ENCODE measurements at regions not wholly inside any gene's neighbourhood (a gene's known extent, or its start where the extent isn't known, plus 50 kb on each side); places are given as distances from the start of the nearest gene placed in this dataset.

GRCh38 chr7:85384392-85384791 is 197.5 kb upstream of the SEMA3D start (continued):
- no peak for TF ChIP-seq POU5F1 (IDR thresholded peaks at IDR 0.05; ENCODE audit: low read depth, low read length)

GRCh38 chr7:85381212-85381611 is 194.4 kb upstream of the SEMA3D start:
- 97% methylated on average over 16 of the region's 16 CpGs; no CpG with 5 or more reads in 1 of the 2 experiments for WGBS, 2 experiments (ENCODE audit: extremely low coverage in 1 of 2, insufficient coverage in 1 of 2, insufficient read length in 1 of 2, insufficient replicate concordance in 2 of 2, low coverage in 1 of 2, low lambda C conversion rate in 2 of 2, missing lambda C conversion rate in 1 of 2)
- CTCF ChIA-PET (ENCODE audit: partially characterized antibody): no interaction called here
- TF ChIP-seq PHF8 (conservative IDR thresholded peaks at IDR 0.05; ENCODE audit: low read depth, low read length): no peak
- no peak for TF ChIP-seq RAD21 (IDR thresholded peaks at IDR 0.05 in 1 of 2, conservative IDR thresholded peaks at IDR 0.05 in 1 of 2; ENCODE audit: low read depth in 2 of 2, low read length in 2 of 2)
- TF ChIP-seq SIN3A (conservative IDR thresholded peaks at IDR 0.05 in 1 of 2, IDR thresholded peaks at IDR 0.05 in 1 of 2; ENCODE audit: low read depth in 1 of 2, low read length in 2 of 2): no peak
- TF ChIP-seq EGR1 (IDR thresholded peaks at IDR 0.05; ENCODE audit: borderline replicate concordance, low read depth, low read length): no peak
- no peak for TF ChIP-seq CHD2 (IDR thresholded peaks at IDR 0.05; ENCODE audit: low read length)
- TF ChIP-seq CBX5 (IDR thresholded peaks at IDR 0.05; ENCODE audit: low read depth, low read length): no peak
- no peak for TF ChIP-seq RFX5 (IDR thresholded peaks at IDR 0.05; ENCODE audit: borderline replicate concordance, low read depth, low read length)
- no peak for TF ChIP-seq ATF2 (IDR thresholded peaks at IDR 0.05; ENCODE audit: low read length)
- no peak for TF ChIP-seq MAX (IDR thresholded peaks at IDR 0.05)
- no peak for TF ChIP-seq JUN (IDR thresholded peaks at IDR 0.05; ENCODE audit: low read depth, low read length)

More at GRCh38 chr7:85381212-85381611, 194.4 kb upstream of the SEMA3D start:
- no peak overlapping the region for H3K23ac ChIP-seq (ENCODE audit: insufficient read length)
- H3K4me3 ChIP-seq (ENCODE audit: extremely low read depth in 1 of 4, insufficient read depth in 2 of 4, low read depth in 3 of 4, low read length in 4 of 4): no peak overlapping the region
- H4K20me1 ChIP-seq (replicated peaks in 1 of 2; ENCODE audit: control insufficient read depth in 1 of 2, insufficient read depth in 2 of 2, low read length in 2 of 2): no peaks in the 10 kb centered on the region
- no peaks in the 10 kb centered on the region for H3K27me3 ChIP-seq (replicated peaks in 1 of 4; ENCODE audit: control insufficient read depth in 3 of 4, extremely low read depth in 1 of 4, insufficient read depth in 3 of 4, low read length in 3 of 4)
- no peak overlapping the region for H3K4me2 ChIP-seq (ENCODE audit: insufficient read depth in 1 of 2, low read depth in 2 of 2, low read length in 2 of 2)
- no peak overlapping the region for H4K91ac ChIP-seq (replicated peaks; ENCODE audit: insufficient read length, low read length)
- POLR2A ChIA-PET (ENCODE audit: partially characterized antibody): no interaction called here
- H2AFZ ChIP-seq (ENCODE audit: low read length): no peak overlapping the region
- FAIRE-seq: no peak
- no peaks in the 10 kb centered on the region for H3K9me3 ChIP-seq (ENCODE audit: insufficient read depth in 2 of 2, low read depth in 1 of 2, low read length in 1 of 2)
- H3K79me2 ChIP-seq (ENCODE audit: control insufficient read depth in 1 of 2, insufficient read depth in 2 of 2, low read length in 2 of 2): no peaks in the 10 kb centered on the region
- H3K79me1 ChIP-seq (ENCODE audit: low read depth, low read length): no peaks in the 10 kb centered on the region
- no peak overlapping the region for H2AK5ac ChIP-seq (ENCODE audit: low read depth, low read length)
- H3K9ac ChIP-seq (replicated peaks in 1 of 4; ENCODE audit: extremely low read depth in 1 of 4, low read depth in 3 of 4, low read length in 3 of 4): no peak overlapping the region
- H4K8ac ChIP-seq (ENCODE audit: extremely low read depth, insufficient read depth, low read length): no peak overlapping the region; the same call in 1 of the 2 replicates
- no peaks in the 10 kb centered on the region for H3K23me2 ChIP-seq (ENCODE audit: low read depth, low read length)
- H2BK15ac ChIP-seq (ENCODE audit: low read length): no peak overlapping the region
- H3K4me1 ChIP-seq (replicated peaks in 1 of 4; ENCODE audit: control insufficient read depth in 3 of 4, insufficient read depth in 4 of 4, low read length in 3 of 4): no peaks in the 10 kb centered on the region
- H3K18ac ChIP-seq (ENCODE audit: extremely low read depth, low read length): no peak overlapping the region
- H2BK20ac ChIP-seq (ENCODE audit: low read length): no peak overlapping the region
- no peak for DNase-seq (ENCODE audit: low read depth in 1 of 2, low spot score in 2 of 2)
- no peaks in the 10 kb centered on the region for H3K36me3 ChIP-seq (ENCODE audit: control insufficient read depth in 2 of 4, insufficient read depth in 4 of 4, low read length in 3 of 4)
- H2BK120ac ChIP-seq (replicated peaks; ENCODE audit: low read depth, low read length): no peak overlapping the region
- H4K5ac ChIP-seq (ENCODE audit: insufficient read length, low read depth, low read length): no peak overlapping the region
- no peak overlapping the region for H2BK12ac ChIP-seq (ENCODE audit: low read depth, low read length)
- no peak overlapping the region for H3K27ac ChIP-seq (ENCODE audit: low read depth, low read length)
- no peak overlapping the region for H2BK5ac ChIP-seq (ENCODE audit: low read depth, low read length)
- H3K14ac ChIP-seq (ENCODE audit: insufficient read length): no peak overlapping the region
- H3K56ac ChIP-seq (replicated peaks; ENCODE audit: insufficient read length, low read depth, low read length): no peak overlapping the region
- no peak overlapping the region for H3K4ac ChIP-seq (replicated peaks; ENCODE audit: insufficient read length, low read depth, low read length)

Data from H1 (cell line).